OCI-LY7 (cell line): ENCODE measurements at regions not wholly inside any gene's neighbourhood (a gene's known extent, or its start where the extent isn't known, plus 50 kb on each side); places are given as distances from the start of the nearest gene placed in this dataset.

Experiments
- CTCF ChIP-seq: fragments of 200-600 bp; sonication (generic); conservative IDR thresholded peaks from 2 replicates; pipeline ENCODE4 v1.5.1; 2014; ENCODE audit warnings: mild to moderate bottlenecking, antibody characterized with exemption, low read length, moderate library complexity, mixed read lengths
- EZH2phosphoT487 ChIP-seq: fragments of 200-600 bp; sonication (generic); IDR thresholded peaks from 2 replicates; pipeline ENCODE4 v1.6.1; 2018; ENCODE audit warnings: low read depth, borderline replicate concordance, mild to moderate bottlenecking, mixed run types, antibody characterized with exemption, low read length, moderate library complexity, mixed read lengths

DNA sequence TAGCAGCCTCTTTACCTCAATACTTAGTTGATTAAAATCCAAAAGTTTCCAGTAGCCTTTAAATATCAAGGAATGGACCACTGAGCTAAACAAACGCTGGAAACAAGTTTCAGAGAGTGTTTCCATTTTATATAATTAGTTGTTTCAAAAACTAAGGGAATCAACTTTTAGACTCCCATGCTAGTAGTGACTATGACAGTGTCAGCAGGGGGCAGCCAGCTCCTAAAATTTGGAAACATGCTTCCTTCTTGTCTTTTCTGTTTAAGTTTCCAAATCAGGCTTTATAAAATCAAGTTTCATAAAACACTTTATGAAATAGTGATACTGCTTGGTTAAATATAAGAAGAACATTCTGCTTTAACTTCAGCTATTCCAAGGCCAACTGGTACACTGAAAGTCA lies 138.2 kb upstream of the TMEM229A start:
- TF ChIP-seq CTCF (peak; percentile 49), EZH2phosphoT487 (no peak)
